ENCODE measurements at regions not wholly inside any gene's neighbourhood (a gene's known extent, or its start where the extent isn't known, plus 50 kb on each side); places are given as distances from the start of the nearest gene placed in this dataset.

GRCh38 chr3:111369958-111370357 is 172.0 kb upstream of the CD96 start:
- no peak for TF ChIP-seq POLR2A (IDR thresholded peaks at IDR 0.05)
- no peak for TF ChIP-seq CTCF (IDR thresholded peaks at IDR 0.05)
- TF ChIP-seq POLR2AphosphoS5 (IDR thresholded peaks at IDR 0.05): no peak
- TF ChIP-seq EP300 (IDR thresholded peaks at IDR 0.05): no peak
